GM12872 (cell line): ENCODE measurements at regions not wholly inside any gene's neighbourhood (a gene's known extent, or its start where the extent isn't known, plus 50 kb on each side); places are given as distances from the start of the nearest gene placed in this dataset.

Experiments
- CTCF ChIP-seq: IDR thresholded peaks from 3 replicates; pipeline ENCODE4 v1.5.1; 2011; ENCODE audit warnings: low read depth, mild to moderate bottlenecking, low read length, moderate library complexity; ENCODE audit not compliant: insufficient read depth

GRCh38 chr14:89743828-89744227, 210.7 kb downstream of the EFCAB11 start:
- TF ChIP-seq CTCF = no peak

- no peak for TF ChIP-seq CTCF
These were observed 214.3 kb downstream of the EFCAB11 start for GRCh38 chr14:89740241-89740640.

GRCh38 chr14:89736881-89737280, 217.6 kb downstream of the EFCAB11 start:
- no peak for TF ChIP-seq CTCF

- TF ChIP-seq CTCF = no peak
These were observed 223.1 kb downstream of the EFCAB11 start for GRCh38 chr14:89731396-89731933.

GRCh38 chr14:89730687-89731086, 223.8 kb downstream of the EFCAB11 start:
- TF ChIP-seq CTCF = no peak

GRCh38 chr14:89728964-89729363, 225.6 kb downstream of the EFCAB11 start:
- TF ChIP-seq CTCF = no peak

- no peak for TF ChIP-seq CTCF
These were observed 229.9 kb downstream of the EFCAB11 start for GRCh38 chr14:89724628-89724960.
